DOHH2 (cell line): ENCODE measurements at regions not wholly inside any gene's neighbourhood (a gene's known extent, or its start where the extent isn't known, plus 50 kb on each side); places are given as distances from the start of the nearest gene placed in this dataset.

ENCODE experiments used
- CTCF ChIP-seq: fragments of 200-600 bp; sonication (generic); IDR thresholded peaks from one replicate; pipeline ENCODE4 v1.5.1; 2014; ENCODE audit warnings: antibody characterized with exemption, mild to moderate bottlenecking, low read depth, low read length; ENCODE audit not compliant: poor library complexity, severe bottlenecking
- EZH2phosphoT487 ChIP-seq: fragments of 200-600 bp; sonication (generic); IDR thresholded peaks from 2 replicates; pipeline ENCODE4 v1.6.1; 2017; ENCODE audit warnings: borderline replicate concordance, mild to moderate bottlenecking, antibody characterized with exemption, low read length, moderate library complexity, mixed read lengths

- TF ChIP-seq CTCF, result no peak
- no peak for TF ChIP-seq EZH2phosphoT487
Observed at GRCh38 chr1:182237329-182237728, 154.3 kb downstream of the GLUL start.
